Left ventricle myocardium inferior (tissue), 1 donor: ENCODE measurements at regions not wholly inside any gene's neighbourhood (a gene's known extent, or its start where the extent isn't known, plus 50 kb on each side); places are given as distances from the start of the nearest gene placed in this dataset.
A peak's percentile ranks its signal among the peaks of the same experiment; 100 is the strongest.

ENCODE experiments used
- DNase-seq: peaks from one replicate; pipeline ENCODE4 v3.0.0-alpha.2; 2020
- H3K27ac ChIP-seq: fragments of 200-600 bp; replicated peaks from 2 replicates; pipeline ENCODE4 v1.8.0; 2021
- H3K27me3 ChIP-seq: fragments of 200-600 bp; 2 replicates; pipeline ENCODE4 v1.8.0; 2021; ENCODE audit warnings: low read depth
- H3K36me3 ChIP-seq: fragments of 200-600 bp; 2 replicates; pipeline ENCODE4 v1.8.0; 2021
- H3K4me1 ChIP-seq: fragments of 200-600 bp; 2 replicates; pipeline ENCODE4 v1.8.0; 2021
- H3K4me3 ChIP-seq: fragments of 200-600 bp; 2 replicates; pipeline ENCODE4 v1.8.0; 2021; ENCODE audit warnings: mild to moderate bottlenecking, moderate library complexity
- H3K9me3 ChIP-seq: fragments of 200-600 bp; replicated peaks from 2 replicates; pipeline ENCODE4 v1.8.0; 2021
- intact Hi-C: fragments of 100-400 bp; cut with micrococcal nuclease; formaldehyde crosslinking; loops from one replicate; pipeline ENCODE4 v1.11.0; 2022
- TF ChIP-seq, protein P1 (sequence below): fragments of 200-600 bp; IDR thresholded peaks from 2 replicates; pipeline ENCODE4 v1.8.0; 2021; ENCODE audit warnings: antibody characterized with exemption, mild to moderate bottlenecking, borderline replicate concordance
- donor health status: DM: no; HTN: yes; CAD: no; lungs with severe emphysema.

DNA sequence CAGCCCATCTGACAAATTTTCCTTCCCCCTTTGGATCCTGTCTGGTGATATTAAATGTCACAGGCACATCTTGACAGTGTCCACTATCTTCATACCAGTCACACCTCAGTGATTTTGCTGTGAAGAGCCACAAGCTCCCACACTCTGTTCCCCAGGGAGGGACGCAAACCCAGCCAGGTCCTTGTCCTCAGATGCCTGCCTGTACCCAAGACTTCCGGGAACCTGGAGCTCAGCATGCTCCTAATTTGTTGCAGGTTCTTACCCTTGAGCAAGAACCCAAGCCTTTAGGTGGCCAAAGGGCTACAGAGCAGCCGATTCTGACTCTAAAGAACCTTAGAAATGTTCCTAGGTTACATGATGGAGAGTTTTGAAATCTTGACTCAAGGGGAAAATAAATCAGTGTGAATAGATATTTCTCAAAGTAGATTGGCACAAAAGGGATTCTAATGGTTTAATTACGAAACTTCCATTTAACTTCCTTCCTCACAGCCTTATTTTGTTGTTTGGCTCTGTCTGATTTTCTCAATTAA lies 66.2 kb upstream of the MTHFD1L start:
- Histone ChIP-seq H3K27me3 (no peaks in the 10 kb centered on the region), H3K4me3 (no peak overlapping the region), H3K27ac (no peak overlapping the region), H3K9me3 (no peaks in the 10 kb centered on the region), H3K4me1 (peaks cover 7% of the 10 kb centered on the region), H3K36me3 (peaks cover 8% of the 10 kb centered on the region)
- TF ChIP-seq, protein P1, sequence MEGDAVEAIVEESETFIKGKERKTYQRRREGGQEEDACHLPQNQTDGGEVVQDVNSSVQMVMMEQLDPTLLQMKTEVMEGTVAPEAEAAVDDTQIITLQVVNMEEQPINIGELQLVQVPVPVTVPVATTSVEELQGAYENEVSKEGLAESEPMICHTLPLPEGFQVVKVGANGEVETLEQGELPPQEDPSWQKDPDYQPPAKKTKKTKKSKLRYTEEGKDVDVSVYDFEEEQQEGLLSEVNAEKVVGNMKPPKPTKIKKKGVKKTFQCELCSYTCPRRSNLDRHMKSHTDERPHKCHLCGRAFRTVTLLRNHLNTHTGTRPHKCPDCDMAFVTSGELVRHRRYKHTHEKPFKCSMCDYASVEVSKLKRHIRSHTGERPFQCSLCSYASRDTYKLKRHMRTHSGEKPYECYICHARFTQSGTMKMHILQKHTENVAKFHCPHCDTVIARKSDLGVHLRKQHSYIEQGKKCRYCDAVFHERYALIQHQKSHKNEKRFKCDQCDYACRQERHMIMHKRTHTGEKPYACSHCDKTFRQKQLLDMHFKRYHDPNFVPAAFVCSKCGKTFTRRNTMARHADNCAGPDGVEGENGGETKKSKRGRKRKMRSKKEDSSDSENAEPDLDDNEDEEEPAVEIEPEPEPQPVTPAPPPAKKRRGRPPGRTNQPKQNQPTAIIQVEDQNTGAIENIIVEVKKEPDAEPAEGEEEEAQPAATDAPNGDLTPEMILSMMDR, result no peak
- intact Hi-C loops, result no loop called here
- no peak for DNase-seq

DNA sequence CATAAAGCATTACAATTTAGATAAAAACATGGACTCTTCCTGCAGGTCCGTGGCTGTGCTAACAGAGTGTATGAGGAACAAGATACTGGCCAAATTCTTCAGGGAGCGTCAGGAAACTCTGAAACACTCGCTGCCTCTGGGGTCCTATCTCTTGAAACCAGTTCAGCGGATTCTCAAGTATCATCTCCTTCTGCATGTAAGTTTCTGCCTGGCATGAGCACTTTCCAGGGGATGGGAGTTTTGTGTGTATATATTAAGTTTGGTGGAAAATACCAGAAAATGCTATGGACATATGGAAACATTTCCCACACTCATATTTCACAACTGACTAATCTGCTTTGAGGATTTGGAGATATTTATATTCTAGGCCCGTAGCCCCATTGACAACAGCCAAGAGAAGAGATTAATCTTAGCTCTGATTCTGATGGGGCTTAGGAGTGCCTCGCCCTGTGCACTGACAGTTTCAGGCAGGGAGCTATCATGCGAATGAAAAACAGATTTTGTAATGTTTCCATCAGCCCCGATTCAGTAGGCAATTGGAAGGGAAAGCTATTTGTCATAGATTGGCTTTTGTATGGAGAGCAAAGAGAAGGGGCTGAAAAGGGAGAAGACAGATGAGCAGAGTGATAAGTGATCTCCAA lies 64.7 kb upstream of the MTHFD1L start:
- H3K27ac ChIP-seq, result peak overlapping the region; percentile 53

GRCh38 chr6:150806790-150807189 lies 58.7 kb upstream of the MTHFD1L start:
- intact Hi-C loops, result no loop called here

More for the DNA sequence above, 64.7 kb upstream of the MTHFD1L start:
- H3K27me3 ChIP-seq, result no peaks in the 10 kb centered on the region
- H3K4me1 ChIP-seq, result peaks cover 7% of the 10 kb centered on the region
- peaks cover 20% of the 10 kb centered on the region for H3K36me3 ChIP-seq
- no peak for DNase-seq
- intact Hi-C loops, result no loop called here
- TF ChIP-seq, protein P1, result no peak
- no peaks in the 10 kb centered on the region for H3K9me3 ChIP-seq
- H3K4me3 ChIP-seq, result no peak overlapping the region

GRCh38 chr6:150813319-150813992 lies 52.0 kb upstream of the MTHFD1L start:
- no peaks in the 10 kb centered on the region for H3K9me3 ChIP-seq
- H3K4me3 ChIP-seq, result no peak overlapping the region
- H3K4me1 ChIP-seq, result peaks cover 43% of the 10 kb centered on the region
- no peaks in the 10 kb centered on the region for H3K27me3 ChIP-seq
- DNase-seq, result no peak
- H3K36me3 ChIP-seq, result peaks cover 17% of the 10 kb centered on the region
- TF ChIP-seq, protein P1, result no peak
- H3K27ac ChIP-seq, result peak overlapping the region; percentile 76
- intact Hi-C loops, result loop anchor here (10.0 kb wide), 1 partner anchor 209 kb away; no protein-coding TSS in a partner anchor

More at GRCh38 chr6:150806790-150807189, 58.7 kb upstream of the MTHFD1L start:
- Histone ChIP-seq H3K4me1 (peaks cover under 1% of the 10 kb centered on the region), H3K36me3 (peaks cover 36% of the 10 kb centered on the region), H3K4me3 (no peak overlapping the region), H3K9me3 (no peaks in the 10 kb centered on the region), H3K27ac (no peak overlapping the region), H3K27me3 (no peaks in the 10 kb centered on the region)
- DNase-seq, result no peak
- TF ChIP-seq, protein P1, result no peak

GRCh38 chr6:150813993-150814359 lies 51.5 kb upstream of the MTHFD1L start:
- H3K4me1 ChIP-seq, result peaks cover 43% of the 10 kb centered on the region
- no peaks in the 10 kb centered on the region for H3K9me3 ChIP-seq
- H3K36me3 ChIP-seq, result peaks cover 22% of the 10 kb centered on the region
- no peak for DNase-seq
- no peaks in the 10 kb centered on the region for H3K27me3 ChIP-seq
- peak overlapping the region; percentile 76 for H3K27ac ChIP-seq
- TF ChIP-seq, protein P1, result no peak
- intact Hi-C loops, result loop anchor here (2.0 to 10.0 kb wide), 2 partner anchors 209 to 395 kb away; no protein-coding TSS in a partner anchor
- H3K4me3 ChIP-seq, result no peak overlapping the region
